ENCODE measurements at regions not wholly inside any gene's neighbourhood (a gene's known extent, or its start where the extent isn't known, plus 50 kb on each side); places are given as distances from the start of the nearest gene placed in this dataset.

DNA sequence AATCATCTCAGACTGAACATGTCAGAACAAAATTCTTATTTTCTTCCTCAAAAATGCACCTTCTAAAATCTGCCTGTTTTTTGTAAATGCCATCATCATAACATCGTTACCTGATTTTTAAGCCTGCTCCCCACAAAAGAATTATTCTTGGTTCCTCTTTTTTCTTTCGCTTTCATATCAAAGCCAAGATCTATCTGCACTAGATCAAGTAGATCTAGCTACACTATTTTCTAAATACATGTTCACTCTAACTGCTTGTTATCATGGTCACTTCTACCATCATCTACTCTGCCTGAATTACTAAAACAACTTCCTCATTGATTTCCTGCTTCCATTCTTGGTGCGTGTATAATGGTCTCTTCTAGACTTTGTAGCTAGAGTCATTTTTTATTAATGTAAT lies 217.7 kb downstream of the ARPP21 start:
- TF ChIP-seq, protein P1, sequence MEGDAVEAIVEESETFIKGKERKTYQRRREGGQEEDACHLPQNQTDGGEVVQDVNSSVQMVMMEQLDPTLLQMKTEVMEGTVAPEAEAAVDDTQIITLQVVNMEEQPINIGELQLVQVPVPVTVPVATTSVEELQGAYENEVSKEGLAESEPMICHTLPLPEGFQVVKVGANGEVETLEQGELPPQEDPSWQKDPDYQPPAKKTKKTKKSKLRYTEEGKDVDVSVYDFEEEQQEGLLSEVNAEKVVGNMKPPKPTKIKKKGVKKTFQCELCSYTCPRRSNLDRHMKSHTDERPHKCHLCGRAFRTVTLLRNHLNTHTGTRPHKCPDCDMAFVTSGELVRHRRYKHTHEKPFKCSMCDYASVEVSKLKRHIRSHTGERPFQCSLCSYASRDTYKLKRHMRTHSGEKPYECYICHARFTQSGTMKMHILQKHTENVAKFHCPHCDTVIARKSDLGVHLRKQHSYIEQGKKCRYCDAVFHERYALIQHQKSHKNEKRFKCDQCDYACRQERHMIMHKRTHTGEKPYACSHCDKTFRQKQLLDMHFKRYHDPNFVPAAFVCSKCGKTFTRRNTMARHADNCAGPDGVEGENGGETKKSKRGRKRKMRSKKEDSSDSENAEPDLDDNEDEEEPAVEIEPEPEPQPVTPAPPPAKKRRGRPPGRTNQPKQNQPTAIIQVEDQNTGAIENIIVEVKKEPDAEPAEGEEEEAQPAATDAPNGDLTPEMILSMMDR (tag by site-specific recombination; IDR thresholded peaks at IDR 0.05): no peak
- TF ChIP-seq SCRT1 (tag by site-specific recombination; IDR thresholded peaks at IDR 0.05; ENCODE audit: borderline replicate concordance) (no peak), ZFP3 (tag by site-specific recombination; IDR thresholded peaks at IDR 0.05; ENCODE audit: low read depth) (no peak), ZNF791 (tag by site-specific recombination; IDR thresholded peaks at IDR 0.05) (no peak), KLF17 (tag by site-specific recombination; IDR thresholded peaks at IDR 0.05) (no peak), ZBTB8A (tag by site-specific recombination; IDR thresholded peaks at IDR 0.05) (no peak), ZNF335 (tag by site-specific recombination; conservative IDR thresholded peaks at IDR 0.05) (no peak), ELK4 (IDR thresholded peaks at IDR 0.05; ENCODE audit: borderline replicate concordance, low read depth, low read length) (no peak), GLIS2 (tag by site-specific recombination; IDR thresholded peaks at IDR 0.05) (no peak), YY1 (tag by site-specific recombination; IDR thresholded peaks at IDR 0.05) (no peak), ZSCAN4 (tag by site-specific recombination; IDR thresholded peaks at IDR 0.05) (no peak)
- TF ChIP-seq, protein P2, sequence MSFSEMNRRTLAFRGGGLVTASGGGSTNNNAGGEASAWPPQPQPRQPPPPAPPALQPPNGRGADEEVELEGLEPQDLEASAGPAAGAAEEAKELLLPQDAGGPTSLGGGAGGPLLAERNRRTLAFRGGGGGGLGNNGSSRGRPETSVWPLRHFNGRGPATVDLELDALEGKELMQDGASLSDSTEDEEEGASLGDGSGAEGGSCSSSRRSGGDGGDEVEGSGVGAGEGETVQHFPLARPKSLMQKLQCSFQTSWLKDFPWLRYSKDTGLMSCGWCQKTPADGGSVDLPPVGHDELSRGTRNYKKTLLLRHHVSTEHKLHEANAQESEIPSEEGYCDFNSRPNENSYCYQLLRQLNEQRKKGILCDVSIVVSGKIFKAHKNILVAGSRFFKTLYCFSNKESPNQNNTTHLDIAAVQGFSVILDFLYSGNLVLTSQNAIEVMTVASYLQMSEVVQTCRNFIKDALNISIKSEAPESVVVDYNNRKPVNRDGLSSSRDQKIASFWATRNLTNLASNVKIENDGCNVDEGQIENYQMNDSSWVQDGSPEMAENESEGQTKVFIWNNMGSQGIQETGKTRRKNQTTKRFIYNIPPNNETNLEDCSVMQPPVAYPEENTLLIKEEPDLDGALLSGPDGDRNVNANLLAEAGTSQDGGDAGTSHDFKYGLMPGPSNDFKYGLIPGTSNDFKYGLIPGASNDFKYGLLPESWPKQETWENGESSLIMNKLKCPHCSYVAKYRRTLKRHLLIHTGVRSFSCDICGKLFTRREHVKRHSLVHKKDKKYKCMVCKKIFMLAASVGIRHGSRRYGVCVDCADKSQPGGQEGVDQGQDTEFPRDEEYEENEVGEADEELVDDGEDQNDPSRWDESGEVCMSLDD (tag by site-specific recombination; IDR thresholded peaks at IDR 0.05): no peak
- TF ChIP-seq, protein P3, sequence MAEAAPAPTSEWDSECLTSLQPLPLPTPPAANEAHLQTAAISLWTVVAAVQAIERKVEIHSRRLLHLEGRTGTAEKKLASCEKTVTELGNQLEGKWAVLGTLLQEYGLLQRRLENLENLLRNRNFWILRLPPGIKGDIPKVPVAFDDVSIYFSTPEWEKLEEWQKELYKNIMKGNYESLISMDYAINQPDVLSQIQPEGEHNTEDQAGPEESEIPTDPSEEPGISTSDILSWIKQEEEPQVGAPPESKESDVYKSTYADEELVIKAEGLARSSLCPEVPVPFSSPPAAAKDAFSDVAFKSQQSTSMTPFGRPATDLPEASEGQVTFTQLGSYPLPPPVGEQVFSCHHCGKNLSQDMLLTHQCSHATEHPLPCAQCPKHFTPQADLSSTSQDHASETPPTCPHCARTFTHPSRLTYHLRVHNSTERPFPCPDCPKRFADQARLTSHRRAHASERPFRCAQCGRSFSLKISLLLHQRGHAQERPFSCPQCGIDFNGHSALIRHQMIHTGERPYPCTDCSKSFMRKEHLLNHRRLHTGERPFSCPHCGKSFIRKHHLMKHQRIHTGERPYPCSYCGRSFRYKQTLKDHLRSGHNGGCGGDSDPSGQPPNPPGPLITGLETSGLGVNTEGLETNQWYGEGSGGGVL (tag by site-specific recombination; IDR thresholded peaks at IDR 0.05): no peak

Data from HEK293 (cell line).